GM12872 (cell line): ENCODE measurements at regions not wholly inside any gene's neighbourhood (a gene's known extent, or its start where the extent isn't known, plus 50 kb on each side); places are given as distances from the start of the nearest gene placed in this dataset.

Source experiments
- CTCF ChIP-seq: IDR thresholded peaks from 3 replicates; pipeline ENCODE4 v1.5.1; 2011; ENCODE audit warnings: low read depth, mild to moderate bottlenecking, low read length, moderate library complexity; ENCODE audit not compliant: insufficient read depth

GRCh38 chr1:25020851-25021590, 90.9 kb upstream of the RUNX3 start:
- TF ChIP-seq CTCF: no peak

DNA sequence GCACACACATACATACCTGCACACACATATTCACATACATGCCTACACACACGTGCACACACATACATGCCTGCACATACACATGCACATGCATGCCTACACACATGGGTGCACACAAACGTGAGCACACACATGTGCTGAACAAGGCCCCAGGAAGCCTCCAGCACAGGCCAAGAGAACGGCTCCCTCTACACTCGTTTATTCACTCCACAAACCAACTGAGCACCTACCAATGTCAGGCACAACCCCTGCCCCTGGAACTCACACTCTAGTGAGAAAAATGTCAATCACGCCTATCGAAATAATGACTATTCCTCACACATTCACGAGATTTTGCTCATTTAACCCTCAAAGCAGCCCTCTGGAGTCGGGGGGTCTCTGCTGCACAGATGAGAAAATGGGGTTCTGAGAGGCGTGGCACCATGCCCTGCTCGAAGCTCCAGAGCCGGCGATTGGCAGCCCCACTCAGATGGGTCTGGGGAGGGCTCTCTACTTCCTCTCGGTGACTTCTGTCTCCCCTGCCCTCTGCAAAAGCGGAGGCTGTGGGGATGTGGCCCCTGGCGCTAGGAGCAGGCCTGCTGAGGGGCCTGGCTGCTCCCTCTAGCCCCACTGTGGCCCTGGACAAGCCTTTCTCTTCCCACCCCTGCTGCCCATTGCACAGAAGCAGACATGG, 90.2 kb upstream of the RUNX3 start:
- TF ChIP-seq CTCF: no peak

DNA sequence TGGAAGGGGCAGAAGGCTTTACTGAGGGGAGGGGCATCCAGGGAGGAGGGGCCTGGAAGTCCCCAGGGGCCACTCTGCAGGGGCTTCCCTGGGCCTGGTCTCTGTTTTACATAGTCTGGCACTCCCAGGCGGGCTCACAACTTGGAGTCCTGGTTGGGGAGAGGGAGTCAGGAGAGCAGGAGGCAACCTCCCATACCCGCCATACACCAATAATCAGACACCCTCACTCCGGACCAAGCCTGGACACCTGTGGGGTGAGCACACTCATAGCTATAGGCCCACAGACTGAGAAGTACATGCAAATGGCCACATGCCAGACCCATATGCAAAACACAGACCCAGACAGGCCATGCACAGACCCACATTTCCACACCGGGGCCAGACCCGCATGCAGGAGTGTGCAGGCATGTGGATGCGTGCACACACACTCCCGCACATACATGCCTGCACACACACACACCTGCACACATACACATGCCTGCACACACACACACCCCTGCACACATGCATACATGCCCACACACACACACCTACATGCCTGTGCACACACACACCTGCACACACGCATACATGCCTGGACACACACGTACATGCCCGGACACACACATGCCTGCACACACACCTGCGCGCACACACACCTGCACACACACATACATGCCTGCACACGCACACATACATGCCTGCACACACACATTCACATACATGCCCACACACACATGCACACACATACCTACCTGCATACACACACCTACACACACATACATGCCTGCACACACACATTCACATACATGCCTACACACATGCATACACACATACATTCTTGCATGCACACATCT, 89.5 kb upstream of the RUNX3 start:
- no peak for TF ChIP-seq CTCF

DNA sequence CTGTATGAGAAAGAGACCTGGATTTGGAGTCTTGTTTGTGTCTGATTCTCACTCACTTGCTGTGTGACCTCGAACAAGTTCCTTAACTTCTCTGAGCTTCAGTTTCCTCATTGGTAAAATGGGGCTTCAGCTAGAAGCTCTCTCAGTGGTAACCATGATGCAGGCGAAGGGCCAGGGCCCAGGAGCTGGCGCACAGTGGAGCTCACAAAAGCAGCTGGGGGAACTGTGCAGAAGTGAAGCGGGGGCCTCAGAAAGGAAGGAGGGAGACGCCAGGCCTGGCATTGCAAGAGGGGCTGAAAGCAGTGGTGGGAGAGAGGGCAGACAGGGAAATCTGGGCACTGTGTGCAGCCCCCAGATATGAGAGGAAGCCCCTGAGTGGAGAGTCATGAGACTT, 88.9 kb upstream of the RUNX3 start:
- TF ChIP-seq CTCF: no peak

GRCh38 chr1:25018110-25018735, 88.1 kb upstream of the RUNX3 start:
- TF ChIP-seq CTCF: no peak

DNA sequence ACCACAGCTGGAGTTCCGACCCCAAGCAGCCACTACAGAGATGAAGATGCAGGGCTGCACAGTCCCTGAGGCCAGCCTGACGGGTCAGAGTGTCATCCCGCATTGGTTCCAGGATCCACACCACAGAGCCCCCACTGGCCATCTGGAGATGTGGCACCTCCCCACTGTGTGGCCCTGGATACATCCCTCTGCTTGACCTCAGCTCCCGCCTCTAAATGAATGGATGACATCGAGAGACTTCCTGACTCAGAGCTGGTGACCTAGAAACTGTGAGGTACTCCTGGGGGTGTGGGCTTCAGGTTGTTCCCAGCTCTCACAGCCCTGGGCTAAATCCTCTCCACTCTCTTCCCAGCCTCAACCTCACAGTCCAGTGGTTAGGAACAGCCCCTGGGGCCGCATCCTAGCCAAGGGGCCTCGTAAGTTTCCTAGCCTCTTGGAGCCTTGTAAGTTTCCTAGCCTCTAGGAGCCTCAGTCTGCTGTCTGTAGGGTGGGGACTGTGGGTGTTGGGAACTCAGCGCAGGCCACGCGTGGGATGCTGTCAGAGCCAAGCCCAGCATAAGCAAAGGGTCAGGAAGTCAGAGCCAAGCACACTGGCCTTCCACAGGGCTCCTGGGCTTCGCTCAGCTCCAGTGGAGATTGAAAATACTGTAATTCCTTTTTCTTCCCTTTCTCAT, 87.5 kb upstream of the RUNX3 start:
- TF ChIP-seq CTCF: no peak
